Gastroesophageal sphincter (tissue), 4 donors: ENCODE measurements at regions not wholly inside any gene's neighbourhood (a gene's known extent, or its start where the extent isn't known, plus 50 kb on each side); places are given as distances from the start of the nearest gene placed in this dataset.

Experiments used
- ATAC-seq: fragments of 150-250 bp; one replicate; pipeline ENCODE4 v1.9.1; 2016; ENCODE audit warnings: mild to moderate bottlenecking, moderate library complexity
- H3K27ac ChIP-seq, 4 donors: fragments of 200-600 bp; sonication (generic) in 3 of 4; 1 replicate in 3 of 4; 2 replicates in 1 of 4; pipeline ENCODE4 v1.5.1; 2016 to 2019
- H3K27me3 ChIP-seq: fragments of 200-600 bp; sonication (generic); one replicate; pipeline ENCODE4 v1.5.1; 2019
- H3K36me3 ChIP-seq, 2 donors: fragments of 200-600 bp; sonication (generic); one replicate each; pipeline ENCODE4 v1.5.1; 2019; ENCODE audit warnings: control low read depth in 1 of 2
- H3K4me1 ChIP-seq, 3 donors: fragments of 200-600 bp; sonication (generic); 1 replicate in 2 of 3; 2 replicates in 1 of 3; pipeline ENCODE4 v1.5.1; 2016 to 2019; ENCODE audit warnings: control low read depth in 2 of 3
- H3K4me3 ChIP-seq, 2 donors: fragments of 200-600 bp; sonication (generic); one replicate each; pipeline ENCODE4 v1.5.1; 2019; ENCODE audit warnings: mild to moderate bottlenecking in 1 of 2, moderate library complexity in 1 of 2
- H3K9me3 ChIP-seq, 3 donors: fragments of 200-600 bp; sonication (generic); one replicate each; pipeline ENCODE4 v1.5.1; 2017 to 2019; ENCODE audit warnings: control low read depth in 2 of 3
- CTCF ChIP-seq, 4 experiments: fragments of 200-600 bp in 2 of 4; fragments of 450-650 bp in 2 of 4; sonication (generic) in 1 of 4; IDR thresholded peaks; one replicate each; pipeline ENCODE4 v1.5.1; 2017 to 2019; ENCODE audit warnings: antibody characterized with exemption in 4 of 4, mild to moderate bottlenecking in 2 of 4, moderate library complexity in 2 of 4
- EP300 ChIP-seq: sonication (generic); formaldehyde crosslinking; IDR thresholded peaks from one replicate; pipeline ENCODE4 v1.6.1; 2017; ENCODE audit warnings: antibody characterized with exemption, mild to moderate bottlenecking
- POLR2A ChIP-seq, 2 donors: fragments of 450-650 bp; IDR thresholded peaks; one replicate each; pipeline ENCODE4 v1.6.1; 2017; ENCODE audit warnings: antibody characterized with exemption in 2 of 2, mild to moderate bottlenecking in 2 of 2, moderate library complexity in 1 of 2
- POLR2AphosphoS5 ChIP-seq: sonication (generic); formaldehyde crosslinking; IDR thresholded peaks from one replicate; pipeline ENCODE4 v1.6.1; 2017; ENCODE audit warnings: antibody characterized with exemption
- WGBS, 2 donors: methylation state at CpG; one replicate each; pipeline ENCODE4 v1.1.5; 2018; ENCODE audit warnings: low coverage in 1 of 2; 5-methylcytosine and 5-hydroxymethylcytosine counted together

GRCh38 chr16:52805559-52806168 lies 247.0 kb downstream of the CHD9NB start:
- Histone ChIP-seq H3K4me3 (no peak overlapping the region), H3K27ac (no peak overlapping the region), H3K9me3 (peaks cover 0 to 13% (median 0%) of the 10 kb centered on the region in 3 donors), H3K4me1 (no peaks in the 10 kb centered on the region), H3K36me3 (no peaks in the 10 kb centered on the region), H3K27me3 (peaks cover 6% of the 10 kb centered on the region)
- no peak for TF ChIP-seq POLR2AphosphoS5
- TF ChIP-seq CTCF (IDR thresholded peaks at IDR 0.05) = no peak
- no peak for TF ChIP-seq EP300
- no peak for TF ChIP-seq POLR2A (IDR thresholded peaks at IDR 0.05)
- ATAC-seq = no peak
- 81% methylated on average over 2 of the region's 3 CpGs; no CpG with 5 or more reads in 1 of the 2 donors for WGBS, 2 donors

GRCh38 chr16:52800432-52800831 lies 252.3 kb downstream of the CHD9NB start:
- ATAC-seq = no peak
- Histone ChIP-seq H3K27me3 (peaks cover 6% of the 10 kb centered on the region), H3K9me3 (no peaks in the 10 kb centered on the region), H3K4me3 (no peak overlapping the region), H3K36me3 (no peaks in the 10 kb centered on the region), H3K4me1 (no peaks in the 10 kb centered on the region), H3K27ac (no peak overlapping the region)
- no peak for TF ChIP-seq POLR2A (IDR thresholded peaks at IDR 0.05)
- TF ChIP-seq POLR2AphosphoS5 = no peak
- TF ChIP-seq CTCF (IDR thresholded peaks at IDR 0.05) = no peak
- TF ChIP-seq EP300 = no peak
- WGBS, 2 donors = 58 to 60% methylated on average over 1 to 4 of the region's 4 CpGs

GRCh38 chr16:52799149-52799548 lies 252.2 kb upstream of the TOX3 start:
- Histone ChIP-seq H3K27me3 (peaks cover 6% of the 10 kb centered on the region), H3K9me3 (no peaks in the 10 kb centered on the region), H3K27ac (no peak overlapping the region), H3K4me3 (no peak overlapping the region), H3K4me1 (no peaks in the 10 kb centered on the region), H3K36me3 (no peaks in the 10 kb centered on the region)
- ATAC-seq = no peak
- 86 to 100% methylated on average over 2 of the region's 2 CpGs for WGBS, 2 donors
- no peak for TF ChIP-seq POLR2A (IDR thresholded peaks at IDR 0.05)
- TF ChIP-seq CTCF (IDR thresholded peaks at IDR 0.05) = no peak
- TF ChIP-seq EP300 = no peak
- TF ChIP-seq POLR2AphosphoS5 = no peak

GRCh38 chr16:52787709-52788108 lies 240.8 kb upstream of the TOX3 start:
- TF ChIP-seq CTCF (IDR thresholded peaks at IDR 0.05) (no peak), EP300 (no peak)
- Histone ChIP-seq H3K9me3 (no peaks in the 10 kb centered on the region), H3K27ac (no peak overlapping the region), H3K27me3 (no peaks in the 10 kb centered on the region), H3K4me3 (no peak overlapping the region), H3K4me1 (no peaks in the 10 kb centered on the region), H3K36me3 (no peaks in the 10 kb centered on the region)
- WGBS, 2 donors = 42 to 50% methylated on average over 2 to 3 of the region's 3 CpGs
- no peak for ATAC-seq

- no peaks in the 10 kb centered on the region for H3K36me3 ChIP-seq
- H3K27ac ChIP-seq = no peak overlapping the region
- no peaks in the 10 kb centered on the region for H3K9me3 ChIP-seq
- peaks cover 5% of the 10 kb centered on the region for H3K27me3 ChIP-seq
- 45 to 48% methylated on average over 3 of the region's 3 CpGs for WGBS, 2 donors
- no peak for ATAC-seq
- TF ChIP-seq POLR2AphosphoS5 = no peak
- TF ChIP-seq POLR2A (IDR thresholded peaks at IDR 0.05) = no peak
- no peak for TF ChIP-seq CTCF (IDR thresholded peaks at IDR 0.05)
- TF ChIP-seq EP300 = no peak
- no peak overlapping the region for H3K4me3 ChIP-seq
- no peaks in the 10 kb centered on the region for H3K4me1 ChIP-seq
Observed at GRCh38 chr16:52786091-52786490, 239.1 kb upstream of the TOX3 start.
